ENCODE measurements at regions not wholly inside any gene's neighbourhood (a gene's known extent, or its start where the extent isn't known, plus 50 kb on each side); places are given as distances from the start of the nearest gene placed in this dataset.
A peak's percentile ranks its signal among the peaks of the same experiment; 100 is the strongest.

DNA sequence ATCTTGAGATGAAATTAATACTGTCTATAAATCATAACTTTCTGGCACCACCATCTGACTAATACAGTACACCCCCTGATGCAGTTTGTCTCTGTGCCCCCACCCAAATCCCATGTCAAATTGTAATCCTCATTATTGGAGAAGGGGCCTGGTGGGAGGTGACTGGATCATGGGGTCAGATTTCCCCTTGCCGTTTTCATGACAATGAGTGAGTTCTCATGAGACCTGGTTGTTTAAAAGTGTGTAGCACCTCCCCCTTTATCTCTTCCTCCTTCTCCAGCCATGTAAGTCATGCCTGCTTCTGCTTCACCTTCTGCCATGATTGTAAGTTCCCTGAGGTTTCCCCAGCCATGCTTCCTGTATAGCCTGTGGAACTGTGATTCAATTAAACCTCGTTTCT is 78.7 kb upstream of the CDH6 start:
- H3K18ac ChIP-seq (ENCODE audit: insufficient read length, low read depth, low read length) = no peak overlapping the region
- Mint-ChIP-seq H3K27me3 (ENCODE audit: low read depth) (no peaks in the 10 kb centered on the region), H3K9me3 (peaks cover 0 to 2% of the 10 kb centered on the region in 2 experiments; a peak in 2 of 5 replicates), H3K4me1 (peaks cover 21 to 28% of the 10 kb centered on the region in 2 experiments), H3K27ac (0 out of 7 replicates have a peak overlapping the region, but pooled peaks of 1 of the 3 experiments have one; percentile 19), H3K36me3 (ENCODE audit: insufficient read depth in 1 of 3, low read depth in 3 of 3) (peaks cover 0 to 6% (median 0%) of the 10 kb centered on the region in 3 experiments; a peak in 3 of 7 replicates), H3K4me3 (no peak overlapping the region)
- H3K27me3 ChIP-seq (ENCODE audit: insufficient read depth, low read length) = no peaks in the 10 kb centered on the region
- H3K4me2 ChIP-seq (ENCODE audit: insufficient read depth, insufficient read length, low read length) = no peak overlapping the region
- no peaks in the 10 kb centered on the region; the same call in 1 of the 2 replicates for H3K4me1 ChIP-seq (ENCODE audit: insufficient read depth, low read length)
- no peak overlapping the region for H3T11ph ChIP-seq (ENCODE audit: low read length)
- no peak overlapping the region for H3K23ac ChIP-seq (ENCODE audit: insufficient read length, low read depth, low read length)
- no peak overlapping the region for H2BK20ac ChIP-seq (ENCODE audit: low read depth, low read length, poor library complexity, severe bottlenecking)
- H3K4ac ChIP-seq (ENCODE audit: low read depth, low read length) = no peak overlapping the region
- no peaks in the 10 kb centered on the region for H3K23me2 ChIP-seq (ENCODE audit: insufficient read length, low read depth, low read length, poor library complexity, severe bottlenecking)
- no peaks in the 10 kb centered on the region for H3K79me2 ChIP-seq (ENCODE audit: insufficient read depth, low read length)
- TF ChIP-seq, protein P1, sequence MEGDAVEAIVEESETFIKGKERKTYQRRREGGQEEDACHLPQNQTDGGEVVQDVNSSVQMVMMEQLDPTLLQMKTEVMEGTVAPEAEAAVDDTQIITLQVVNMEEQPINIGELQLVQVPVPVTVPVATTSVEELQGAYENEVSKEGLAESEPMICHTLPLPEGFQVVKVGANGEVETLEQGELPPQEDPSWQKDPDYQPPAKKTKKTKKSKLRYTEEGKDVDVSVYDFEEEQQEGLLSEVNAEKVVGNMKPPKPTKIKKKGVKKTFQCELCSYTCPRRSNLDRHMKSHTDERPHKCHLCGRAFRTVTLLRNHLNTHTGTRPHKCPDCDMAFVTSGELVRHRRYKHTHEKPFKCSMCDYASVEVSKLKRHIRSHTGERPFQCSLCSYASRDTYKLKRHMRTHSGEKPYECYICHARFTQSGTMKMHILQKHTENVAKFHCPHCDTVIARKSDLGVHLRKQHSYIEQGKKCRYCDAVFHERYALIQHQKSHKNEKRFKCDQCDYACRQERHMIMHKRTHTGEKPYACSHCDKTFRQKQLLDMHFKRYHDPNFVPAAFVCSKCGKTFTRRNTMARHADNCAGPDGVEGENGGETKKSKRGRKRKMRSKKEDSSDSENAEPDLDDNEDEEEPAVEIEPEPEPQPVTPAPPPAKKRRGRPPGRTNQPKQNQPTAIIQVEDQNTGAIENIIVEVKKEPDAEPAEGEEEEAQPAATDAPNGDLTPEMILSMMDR (conservative IDR thresholded peaks at IDR 0.05) = no peak
- H3K14ac ChIP-seq (ENCODE audit: insufficient read depth, low read length) = no peak overlapping the region
- H2BK120ac ChIP-seq (ENCODE audit: low read depth, low read length, poor library complexity, severe bottlenecking) = no peak overlapping the region
- no peak for DNase-seq
- H2BK5ac ChIP-seq (ENCODE audit: insufficient read length, low read length) = no peak overlapping the region
- no peak overlapping the region for H4K5ac ChIP-seq (ENCODE audit: insufficient read length, low read depth, low read length)
- no peaks in the 10 kb centered on the region for H3K79me1 ChIP-seq (ENCODE audit: insufficient read depth, low read depth, low read length, poor library complexity, severe bottlenecking)
- H4K91ac ChIP-seq (ENCODE audit: insufficient read length, low read depth, low read length) = no peak overlapping the region
- no peak overlapping the region for H2BK15ac ChIP-seq (ENCODE audit: low read depth, low read length)
- no peak overlapping the region for H2AK5ac ChIP-seq (ENCODE audit: insufficient read length, low read length)
- H3K56ac ChIP-seq (ENCODE audit: insufficient read length, low read depth, low read length) = no peak overlapping the region
- H4K8ac ChIP-seq (replicated peaks; ENCODE audit: insufficient read length, low read depth, low read length) = no peak overlapping the region
- H3K9ac ChIP-seq (ENCODE audit: extremely low read depth, insufficient read length, low read length) = no peak overlapping the region
- no peak overlapping the region for H2BK12ac ChIP-seq (ENCODE audit: insufficient read length, low read depth, low read length)
- WGBS (ENCODE audit: extremely low coverage, insufficient read length, low lambda C conversion rate) = no CpG with 5 or more reads among the region's 2 CpGs
- no peaks in the 10 kb centered on the region for H3K9me3 ChIP-seq (ENCODE audit: control insufficient read depth, low read depth, low read length)
- H3K27ac ChIP-seq (ENCODE audit: insufficient read length, low read depth, low read length) = no peak overlapping the region
- H2AFZ ChIP-seq (ENCODE audit: low read length) = no peak overlapping the region
- no peaks in the 10 kb centered on the region for H4K20me1 ChIP-seq (ENCODE audit: control insufficient read depth, insufficient read depth, insufficient read length)

Data from H9 (cell line).